Gastroesophageal sphincter (tissue), 3 donors: ENCODE measurements at regions not wholly inside any gene's neighbourhood (a gene's known extent, or its start where the extent isn't known, plus 50 kb on each side); places are given as distances from the start of the nearest gene placed in this dataset.

ENCODE experiments used
- EP300 ChIP-seq: sonication (generic); formaldehyde crosslinking; IDR thresholded peaks from one replicate; pipeline ENCODE4 v1.6.1; 2017; ENCODE audit warnings: antibody characterized with exemption, mild to moderate bottlenecking
- POLR2AphosphoS5 ChIP-seq: sonication (generic); formaldehyde crosslinking; IDR thresholded peaks from one replicate; pipeline ENCODE4 v1.6.1; 2017; ENCODE audit warnings: antibody characterized with exemption
- TF ChIP-seq, protein P1 (sequence below), 4 experiments: fragments of 200-600 bp in 2 of 4; fragments of 450-650 bp in 2 of 4; sonication (generic) in 1 of 4; IDR thresholded peaks; one replicate each; pipeline ENCODE4 v1.5.1; 2017 to 2019; ENCODE audit warnings: antibody characterized with exemption in 4 of 4, mild to moderate bottlenecking in 2 of 4, moderate library complexity in 2 of 4

DNA sequence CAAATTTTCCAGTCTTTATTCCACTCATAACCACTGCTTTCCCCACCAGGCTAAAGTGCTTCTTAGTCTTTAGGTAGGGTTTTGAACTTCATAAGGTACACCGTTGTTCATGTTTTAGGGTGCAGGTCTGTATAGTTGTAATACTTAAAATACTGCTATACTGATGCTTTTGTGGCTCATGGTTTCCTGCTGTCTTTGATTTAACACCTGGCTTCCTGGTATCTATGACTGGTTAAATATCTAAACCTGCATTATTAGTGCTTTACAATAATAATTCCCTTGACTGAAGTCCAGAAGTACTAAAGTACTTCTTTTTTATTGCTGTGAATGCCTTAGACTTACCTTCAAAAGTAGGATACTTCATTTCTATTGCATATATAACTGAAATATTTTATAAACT is 384.7 kb downstream of the SRGAP2C start:
- no peak for TF ChIP-seq POLR2AphosphoS5
- TF ChIP-seq, protein P1, sequence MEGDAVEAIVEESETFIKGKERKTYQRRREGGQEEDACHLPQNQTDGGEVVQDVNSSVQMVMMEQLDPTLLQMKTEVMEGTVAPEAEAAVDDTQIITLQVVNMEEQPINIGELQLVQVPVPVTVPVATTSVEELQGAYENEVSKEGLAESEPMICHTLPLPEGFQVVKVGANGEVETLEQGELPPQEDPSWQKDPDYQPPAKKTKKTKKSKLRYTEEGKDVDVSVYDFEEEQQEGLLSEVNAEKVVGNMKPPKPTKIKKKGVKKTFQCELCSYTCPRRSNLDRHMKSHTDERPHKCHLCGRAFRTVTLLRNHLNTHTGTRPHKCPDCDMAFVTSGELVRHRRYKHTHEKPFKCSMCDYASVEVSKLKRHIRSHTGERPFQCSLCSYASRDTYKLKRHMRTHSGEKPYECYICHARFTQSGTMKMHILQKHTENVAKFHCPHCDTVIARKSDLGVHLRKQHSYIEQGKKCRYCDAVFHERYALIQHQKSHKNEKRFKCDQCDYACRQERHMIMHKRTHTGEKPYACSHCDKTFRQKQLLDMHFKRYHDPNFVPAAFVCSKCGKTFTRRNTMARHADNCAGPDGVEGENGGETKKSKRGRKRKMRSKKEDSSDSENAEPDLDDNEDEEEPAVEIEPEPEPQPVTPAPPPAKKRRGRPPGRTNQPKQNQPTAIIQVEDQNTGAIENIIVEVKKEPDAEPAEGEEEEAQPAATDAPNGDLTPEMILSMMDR (IDR thresholded peaks at IDR 0.05): no peak
- no peak for TF ChIP-seq EP300
